DND-41 (cell line): ENCODE measurements at regions not wholly inside any gene's neighbourhood (a gene's known extent, or its start where the extent isn't known, plus 50 kb on each side); places are given as distances from the start of the nearest gene placed in this dataset.

Source experiments
- CTCF ChIP-seq: IDR thresholded peaks from 2 replicates; pipeline ENCODE4 v1.5.1; 2012; ENCODE audit warnings: borderline replicate concordance, low read length, moderate library complexity, mild to moderate bottlenecking; ENCODE audit not compliant: poor library complexity, severe bottlenecking; ENCODE audit errors: extremely low read depth
- EZH2 ChIP-seq: IDR thresholded peaks from 3 replicates; pipeline ENCODE4 v1.6.1; 2012; ENCODE audit warnings: borderline replicate concordance, low read depth, mild to moderate bottlenecking, moderate library complexity, low read length, inconsistent platforms; ENCODE audit not compliant: severe bottlenecking

- TF ChIP-seq EZH2 (no peak), CTCF (no peak)
These were observed 1225.5 kb upstream of the CELF2 start for GRCh38 chr10:9792181-9792580.
